Keratinocyte (primary cell): ENCODE measurements at regions not wholly inside any gene's neighbourhood (a gene's known extent, or its start where the extent isn't known, plus 50 kb on each side); places are given as distances from the start of the nearest gene placed in this dataset.

ENCODE experiments used
- DNase-seq: peaks from one replicate; pipeline ENCODE4 v3.0.0-alpha.2; 2011; ENCODE audit warnings: low read depth, missing footprints, low spot score
- FAIRE-seq: peaks from 2 replicates; lab custom pipeline; 2011; peaks lifted over from hg19 to GRCh38; lab: Jason Lieb, UNC
- H2AFZ ChIP-seq: 2 replicates; pipeline ENCODE4 v1.6.0; 2012; ENCODE audit warnings: low read length, control low read depth, inconsistent platforms; ENCODE audit not compliant: control insufficient read depth
- H3K27ac ChIP-seq: 2 replicates; pipeline ENCODE4 v1.5.1; 2011; ENCODE audit warnings: low read length; ENCODE audit not compliant: control insufficient read depth, insufficient read depth
- H3K27me3 ChIP-seq: 3 replicates; pipeline ENCODE4 v1.6.0; 2011; ENCODE audit warnings: low read length; ENCODE audit not compliant: control insufficient read depth, insufficient read depth; ENCODE audit errors: extremely low read depth
- H3K36me3 ChIP-seq, 2 experiments: 2 replicates in 1 of 2; 3 replicates in 1 of 2; pipeline ENCODE4 v1.5.1; 2011; ENCODE audit warnings: low read length in 2 of 2, mild to moderate bottlenecking in 1 of 2; ENCODE audit not compliant: control insufficient read depth in 2 of 2, insufficient read depth in 2 of 2; ENCODE audit errors: extremely low read depth in 1 of 2
- H3K4me1 ChIP-seq: 3 replicates; pipeline ENCODE4 v1.5.1; 2011; ENCODE audit warnings: low read length; ENCODE audit not compliant: control insufficient read depth, insufficient read depth; ENCODE audit errors: extremely low read depth
- H3K4me2 ChIP-seq: 3 replicates; pipeline ENCODE4 v1.6.0; 2011; ENCODE audit warnings: low read depth, low read length; ENCODE audit not compliant: control insufficient read depth, insufficient read depth; ENCODE audit errors: extremely low read depth
- H3K4me3 ChIP-seq, 3 experiments: fragments of 200-600 bp in 1 of 3; sonication (generic) in 1 of 3; 2 replicates in 2 of 3; 3 replicates in 1 of 3; pipeline ENCODE4 v1.5.1; 2011 to 2016; ENCODE audit warnings: low read length in 3 of 3, mild to moderate bottlenecking in 3 of 3, control low read depth in 2 of 3, inconsistent platforms in 1 of 3, low read depth in 1 of 3, mixed read lengths in 1 of 3, mixed run types in 1 of 3, moderate library complexity in 1 of 3; ENCODE audit not compliant: control insufficient read depth in 2 of 3, insufficient read depth in 2 of 3; ENCODE audit errors: extremely low read depth in 1 of 3
- H3K79me2 ChIP-seq: 2 replicates; pipeline ENCODE4 v1.6.0; 2012; ENCODE audit warnings: low read length; ENCODE audit not compliant: control insufficient read depth, insufficient read depth
- H3K9ac ChIP-seq: 3 replicates; pipeline ENCODE4 v1.6.0; 2011; ENCODE audit warnings: low read length; ENCODE audit not compliant: control insufficient read depth, insufficient read depth; ENCODE audit errors: extremely low read depth
- H3K9me1 ChIP-seq: 3 replicates; pipeline ENCODE4 v1.6.0; 2011; ENCODE audit warnings: low read length; ENCODE audit not compliant: control insufficient read depth, insufficient read depth; ENCODE audit errors: extremely low read depth
- H3K9me3 ChIP-seq: 2 replicates; pipeline ENCODE4 v1.5.1; 2012; ENCODE audit warnings: low read depth, low read length; ENCODE audit not compliant: control insufficient read depth
- H4K20me1 ChIP-seq: 3 replicates; pipeline ENCODE4 v1.6.0; 2011; ENCODE audit warnings: low read length; ENCODE audit not compliant: control insufficient read depth, insufficient read depth; ENCODE audit errors: extremely low read depth
- CTCF ChIP-seq, 3 experiments: IDR thresholded peaks in 1 of 3; conservative IDR thresholded peaks in 1 of 3; optimal IDR thresholded peaks in 1 of 3; 2 replicates in 2 of 3; 3 replicates in 1 of 3; pipeline versions ENCODE3 to v1.5.1; 2011; ENCODE audit warnings: low read length in 3 of 3, mild to moderate bottlenecking in 3 of 3, moderate library complexity in 2 of 3, control low read depth in 1 of 3, inconsistent platforms in 1 of 3; ENCODE audit not compliant: insufficient read depth in 2 of 3; ENCODE audit errors: extremely low read depth in 1 of 3
- EZH2 ChIP-seq: IDR thresholded peaks from one replicate; pipeline ENCODE4 v1.6.1; 2012; ENCODE audit warnings: inconsistent platforms, mild to moderate bottlenecking, low read length, moderate library complexity
- dilution Hi-C: fragments of 300-500 bp; cut with MboI; formaldehyde crosslinking; loops from one replicate; pipeline ENCODE4 v1.7.0; 2020; ENCODE audit warnings: low sequenced_read_pairs; ENCODE audit not compliant: extremely low pct_ligation_motif_present

- FAIRE-seq = no peak
- dilution Hi-C loops = no loop called here
- TF ChIP-seq EZH2 = no peak
- TF ChIP-seq CTCF (optimal IDR thresholded peaks at IDR 0.05 in 1 of 3, IDR thresholded peaks at IDR 0.05 in 1 of 3, conservative IDR thresholded peaks at IDR 0.05 in 1 of 3; ENCODE audit: extremely low read depth in 1 of 3, insufficient read depth in 2 of 3, low read length in 3 of 3) = no peak
- Histone ChIP-seq H3K4me3 (no peak overlapping the region), H3K27me3 (no peaks in the 10 kb centered on the region), H2AFZ (no peak overlapping the region), H3K36me3 (no peaks in the 10 kb centered on the region), H3K9me1 (no peaks in the 10 kb centered on the region), H3K4me1 (no peaks in the 10 kb centered on the region), H3K4me2 (no peak overlapping the region), H3K79me2 (no peaks in the 10 kb centered on the region), H3K9ac (no peak overlapping the region), H3K9me3 (no peaks in the 10 kb centered on the region), H3K27ac (no peak overlapping the region), H4K20me1 (no peaks in the 10 kb centered on the region)
- no peak for DNase-seq
Observed at GRCh38 chr12:91654087-91654486, 471.5 kb upstream of the DCN start.

- Histone ChIP-seq H3K9me1 (no peaks in the 10 kb centered on the region), H3K79me2 (no peaks in the 10 kb centered on the region), H3K4me3 (no peak overlapping the region), H4K20me1 (no peaks in the 10 kb centered on the region), H3K27ac (no peak overlapping the region), H3K9me3 (no peaks in the 10 kb centered on the region), H3K27me3 (no peaks in the 10 kb centered on the region), H3K4me2 (no peak overlapping the region), H2AFZ (no peak overlapping the region), H3K36me3 (no peaks in the 10 kb centered on the region), H3K4me1 (no peaks in the 10 kb centered on the region), H3K9ac (no peak overlapping the region)
- DNase-seq (no peak), FAIRE-seq (no peak)
- TF ChIP-seq EZH2 (no peak), CTCF (optimal IDR thresholded peaks at IDR 0.05 in 1 of 3, IDR thresholded peaks at IDR 0.05 in 1 of 3, conservative IDR thresholded peaks at IDR 0.05 in 1 of 3; ENCODE audit: extremely low read depth in 1 of 3, insufficient read depth in 2 of 3, low read length in 3 of 3) (no peak)
- dilution Hi-C loops = no loop called here
Observed at GRCh38 chr12:91651728-91652127, 469.1 kb upstream of the DCN start.
